ENCODE measurements at regions not wholly inside any gene's neighbourhood (a gene's known extent, or its start where the extent isn't known, plus 50 kb on each side); places are given as distances from the start of the nearest gene placed in this dataset.

GRCh38 chr5:2163940-2164490 is 281.3 kb upstream of the IRX4 start:
- no peaks in the 10 kb centered on the region for H3K9me3 ChIP-seq (ENCODE audit: low read length)
- H2AFZ ChIP-seq (ENCODE audit: low read depth, low read length), result no peak overlapping the region
- no peaks in the 10 kb centered on the region for H3K36me3 ChIP-seq (ENCODE audit: insufficient read depth, low read length)
- H3K9me2 ChIP-seq (ENCODE audit: insufficient read depth, low read length), result no peaks in the 10 kb centered on the region
- no peaks in the 10 kb centered on the region for H4K20me1 ChIP-seq (ENCODE audit: insufficient read depth)
- no peaks in the 10 kb centered on the region for H3F3A ChIP-seq (ENCODE audit: insufficient read depth, low read length, poor library complexity, severe bottlenecking)
- H3K79me2 ChIP-seq (replicated peaks; ENCODE audit: insufficient read depth, low read length), result no peaks in the 10 kb centered on the region
- no peak overlapping the region for H3K4me3 ChIP-seq (ENCODE audit: low read length)
- no peak overlapping the region for H3K4me2 ChIP-seq (ENCODE audit: low read length)
- H3K27me3 ChIP-seq (ENCODE audit: insufficient read depth, low read depth, low read length), result no peaks in the 10 kb centered on the region
- H3K27ac ChIP-seq (ENCODE audit: low read length), result no peak overlapping the region
- H3K9ac ChIP-seq (ENCODE audit: low read length), result no peak overlapping the region
- TF ChIP-seq TAF1 (IDR thresholded peaks at IDR 0.05; ENCODE audit: low read depth) (no peak), POLR2AphosphoS5 (IDR thresholded peaks at IDR 0.05) (no peak), EZH2 (IDR thresholded peaks at IDR 0.05; ENCODE audit: borderline replicate concordance, insufficient read depth, low read length, poor library complexity, severe bottlenecking) (no peak), EP300 (conservative IDR thresholded peaks at IDR 0.05; ENCODE audit: poor library complexity, severe bottlenecking) (no peak), RAD21 (conservative IDR thresholded peaks at IDR 0.05) (no peak)
- TF ChIP-seq, protein P1, sequence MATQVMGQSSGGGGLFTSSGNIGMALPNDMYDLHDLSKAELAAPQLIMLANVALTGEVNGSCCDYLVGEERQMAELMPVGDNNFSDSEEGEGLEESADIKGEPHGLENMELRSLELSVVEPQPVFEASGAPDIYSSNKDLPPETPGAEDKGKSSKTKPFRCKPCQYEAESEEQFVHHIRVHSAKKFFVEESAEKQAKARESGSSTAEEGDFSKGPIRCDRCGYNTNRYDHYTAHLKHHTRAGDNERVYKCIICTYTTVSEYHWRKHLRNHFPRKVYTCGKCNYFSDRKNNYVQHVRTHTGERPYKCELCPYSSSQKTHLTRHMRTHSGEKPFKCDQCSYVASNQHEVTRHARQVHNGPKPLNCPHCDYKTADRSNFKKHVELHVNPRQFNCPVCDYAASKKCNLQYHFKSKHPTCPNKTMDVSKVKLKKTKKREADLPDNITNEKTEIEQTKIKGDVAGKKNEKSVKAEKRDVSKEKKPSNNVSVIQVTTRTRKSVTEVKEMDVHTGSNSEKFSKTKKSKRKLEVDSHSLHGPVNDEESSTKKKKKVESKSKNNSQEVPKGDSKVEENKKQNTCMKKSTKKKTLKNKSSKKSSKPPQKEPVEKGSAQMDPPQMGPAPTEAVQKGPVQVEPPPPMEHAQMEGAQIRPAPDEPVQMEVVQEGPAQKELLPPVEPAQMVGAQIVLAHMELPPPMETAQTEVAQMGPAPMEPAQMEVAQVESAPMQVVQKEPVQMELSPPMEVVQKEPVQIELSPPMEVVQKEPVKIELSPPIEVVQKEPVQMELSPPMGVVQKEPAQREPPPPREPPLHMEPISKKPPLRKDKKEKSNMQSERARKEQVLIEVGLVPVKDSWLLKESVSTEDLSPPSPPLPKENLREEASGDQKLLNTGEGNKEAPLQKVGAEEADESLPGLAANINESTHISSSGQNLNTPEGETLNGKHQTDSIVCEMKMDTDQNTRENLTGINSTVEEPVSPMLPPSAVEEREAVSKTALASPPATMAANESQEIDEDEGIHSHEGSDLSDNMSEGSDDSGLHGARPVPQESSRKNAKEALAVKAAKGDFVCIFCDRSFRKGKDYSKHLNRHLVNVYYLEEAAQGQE (IDR thresholded peaks at IDR 0.05; ENCODE audit: borderline replicate concordance), result no peak

GRCh38 chr5:2163060-2163856 is 280.5 kb upstream of the IRX4 start:
- Histone ChIP-seq H3K4me2 (ENCODE audit: low read length) (no peak overlapping the region), H3K9ac (ENCODE audit: low read length) (no peak overlapping the region), H3K79me2 (replicated peaks; ENCODE audit: insufficient read depth, low read length) (no peaks in the 10 kb centered on the region), H3K36me3 (ENCODE audit: insufficient read depth, low read length) (no peaks in the 10 kb centered on the region), H3K27me3 (ENCODE audit: insufficient read depth, low read depth, low read length) (no peaks in the 10 kb centered on the region), H3K9me3 (ENCODE audit: low read length) (no peaks in the 10 kb centered on the region), H3K27ac (ENCODE audit: low read length) (no peak overlapping the region), H3F3A (ENCODE audit: insufficient read depth, low read length, poor library complexity, severe bottlenecking) (no peaks in the 10 kb centered on the region), H3K9me2 (ENCODE audit: insufficient read depth, low read length) (no peaks in the 10 kb centered on the region), H2AFZ (ENCODE audit: low read depth, low read length) (no peak overlapping the region), H4K20me1 (ENCODE audit: insufficient read depth) (no peaks in the 10 kb centered on the region), H3K4me3 (ENCODE audit: low read length) (no peak overlapping the region)
- TF ChIP-seq RAD21 (conservative IDR thresholded peaks at IDR 0.05) (no peak), MXI1 (conservative IDR thresholded peaks at IDR 0.05; ENCODE audit: poor library complexity, severe bottlenecking) (no peak)

- no peak for TF ChIP-seq RAD21 (conservative IDR thresholded peaks at IDR 0.05)
- TF ChIP-seq, protein P1 (IDR thresholded peaks at IDR 0.05; ENCODE audit: borderline replicate concordance), result no peak
- no peak for TF ChIP-seq TAF1 (IDR thresholded peaks at IDR 0.05; ENCODE audit: low read depth)
- TF ChIP-seq EP300 (conservative IDR thresholded peaks at IDR 0.05; ENCODE audit: poor library complexity, severe bottlenecking), result no peak
- TF ChIP-seq POLR2AphosphoS5 (IDR thresholded peaks at IDR 0.05), result no peak
- no peak for TF ChIP-seq EZH2 (IDR thresholded peaks at IDR 0.05; ENCODE audit: borderline replicate concordance, insufficient read depth, low read length, poor library complexity, severe bottlenecking)
- TF ChIP-seq SMC3 (conservative IDR thresholded peaks at IDR 0.05; ENCODE audit: poor library complexity), result no peak
- TF ChIP-seq CTCF (IDR thresholded peaks at IDR 0.05; ENCODE audit: poor library complexity, severe bottlenecking), result no peak
- no peak for TF ChIP-seq MXI1 (conservative IDR thresholded peaks at IDR 0.05; ENCODE audit: poor library complexity, severe bottlenecking)
- Histone ChIP-seq H3K9ac (ENCODE audit: low read length) (no peak overlapping the region), H3K79me2 (replicated peaks; ENCODE audit: insufficient read depth, low read length) (no peaks in the 10 kb centered on the region), H3K27me3 (ENCODE audit: insufficient read depth, low read depth, low read length) (no peaks in the 10 kb centered on the region), H3K4me2 (ENCODE audit: low read length) (no peak overlapping the region), H3K36me3 (ENCODE audit: insufficient read depth, low read length) (no peaks in the 10 kb centered on the region), H3F3A (ENCODE audit: insufficient read depth, low read length, poor library complexity, severe bottlenecking) (no peaks in the 10 kb centered on the region), H3K9me3 (ENCODE audit: low read length) (no peaks in the 10 kb centered on the region), H3K27ac (ENCODE audit: low read length) (no peak overlapping the region), H3K4me3 (ENCODE audit: low read length) (no peak overlapping the region), H3K9me2 (ENCODE audit: insufficient read depth, low read length) (no peaks in the 10 kb centered on the region), H4K20me1 (ENCODE audit: insufficient read depth) (no peaks in the 10 kb centered on the region), H2AFZ (ENCODE audit: low read depth, low read length) (no peak overlapping the region)
Observed at GRCh38 chr5:2160811-2161210, 278.1 kb upstream of the IRX4 start.

Data from neural cell (in vitro differentiated cells).